Endodermal cell (in vitro differentiated cells): ENCODE measurements at regions not wholly inside any gene's neighbourhood (a gene's known extent, or its start where the extent isn't known, plus 50 kb on each side); places are given as distances from the start of the nearest gene placed in this dataset.

Source experiments
- DNase-seq: peaks from one replicate; pipeline ENCODE4 v3.0.0-alpha.2; 2017
- H3K27ac ChIP-seq: 2 replicates; pipeline ENCODE4 v1.5.1; 2013; ENCODE audit warnings: mild to moderate bottlenecking, low read depth, low read length, moderate library complexity
- H3K27me3 ChIP-seq: 2 replicates; pipeline ENCODE4 v1.6.1; 2013; ENCODE audit warnings: mild to moderate bottlenecking, low read length, moderate library complexity; ENCODE audit not compliant: insufficient read depth, control insufficient read depth, poor library complexity, severe bottlenecking
- H3K36me3 ChIP-seq: 2 replicates; pipeline ENCODE4 v1.7.0; 2013; ENCODE audit warnings: mild to moderate bottlenecking, low read length, moderate library complexity; ENCODE audit not compliant: control insufficient read depth, insufficient read depth
- H3K4me1 ChIP-seq: one replicate; pipeline ENCODE4 v1.7.0; 2013; ENCODE audit warnings: low read length; ENCODE audit not compliant: control insufficient read depth, insufficient read depth
- H3K4me3 ChIP-seq: 2 replicates; pipeline ENCODE4 v1.5.1; 2013; ENCODE audit warnings: mild to moderate bottlenecking, low read length, moderate library complexity
- H3K9ac ChIP-seq: 2 replicates; pipeline ENCODE4 v1.6.1; 2013; ENCODE audit warnings: mild to moderate bottlenecking, low read length, moderate library complexity; ENCODE audit not compliant: poor library complexity, severe bottlenecking; ENCODE audit errors: extremely low read depth
- H3K9me3 ChIP-seq: 2 replicates; pipeline ENCODE4 v1.6.1; 2013; ENCODE audit warnings: mild to moderate bottlenecking, low read length, moderate library complexity; ENCODE audit not compliant: control insufficient read depth
- H3K27ac Mint-ChIP-seq: 2 replicates; pipeline ENCODE4 v1.8.0; 2020; ENCODE audit warnings: mixed read lengths
- H3K27me3 Mint-ChIP-seq: 2 replicates; pipeline ENCODE4 v1.8.0; 2021; ENCODE audit warnings: mild to moderate bottlenecking, mixed read lengths; ENCODE audit not compliant: insufficient read depth
- H3K36me3 Mint-ChIP-seq: 2 replicates; pipeline ENCODE4 v1.8.0; 2020; ENCODE audit warnings: low read depth, mixed read lengths
- H3K4me1 Mint-ChIP-seq: 2 replicates; pipeline ENCODE4 v1.8.0; 2020; ENCODE audit warnings: mixed read lengths
- H3K4me3 Mint-ChIP-seq: 2 replicates; pipeline ENCODE4 v1.8.0; 2020; ENCODE audit warnings: mild to moderate bottlenecking, moderate library complexity, mixed read lengths
- H3K9me3 Mint-ChIP-seq: 2 replicates; pipeline ENCODE4 v1.8.0; 2020; ENCODE audit warnings: mild to moderate bottlenecking, mixed read lengths
- CTCF ChIP-seq: fragments of 200-600 bp; sonication (generic); conservative IDR thresholded peaks from 2 replicates; pipeline ENCODE4 v1.5.0; 2021; ENCODE audit warnings: antibody characterized with exemption, mild to moderate bottlenecking
- WGBS, 2 experiments: methylation state at CpG; one replicate each; pipeline versions ENCODE4 v1.1.5 to v1.1.7; 2013; ENCODE audit warnings: missing lambda C conversion rate in 2 of 2, mixed read lengths in 1 of 2; ENCODE audit not compliant: insufficient coverage in 1 of 2, insufficient read length in 1 of 2; 5-methylcytosine and 5-hydroxymethylcytosine counted together

GRCh38 chr5:82426464-82427154, 148.5 kb upstream of the RPS23 start:
- H3K4me3 ChIP-seq, result no peak overlapping the region
- H3K27me3 ChIP-seq, result no peaks in the 10 kb centered on the region
- Mint-ChIP-seq H3K36me3 (no peaks in the 10 kb centered on the region), H3K9me3 (peaks cover 10% of the 10 kb centered on the region), H3K27me3 (peaks cover 1% of the 10 kb centered on the region), H3K4me3 (no peak overlapping the region), H3K4me1 (peaks cover 3% of the 10 kb centered on the region), H3K27ac (no peak overlapping the region)
- H3K36me3 ChIP-seq, result no peaks in the 10 kb centered on the region
- TF ChIP-seq CTCF, result no peak
- H3K9me3 ChIP-seq, result no peaks in the 10 kb centered on the region
- H3K4me1 ChIP-seq, result no peaks in the 10 kb centered on the region
- H3K27ac ChIP-seq, result no peak overlapping the region
- WGBS, 2 experiments, result 82 to 83% methylated on average over 1 to 4 of the region's 4 CpGs
- no peak for DNase-seq
- no peak overlapping the region for H3K9ac ChIP-seq

GRCh38 chr5:82425591-82425990, 147.4 kb upstream of the RPS23 start:
- H3K9ac ChIP-seq, result no peak overlapping the region
- Mint-ChIP-seq H3K4me1 (peaks cover 12% of the 10 kb centered on the region), H3K36me3 (no peaks in the 10 kb centered on the region), H3K27me3 (peaks cover 1% of the 10 kb centered on the region), H3K9me3 (peaks cover 10% of the 10 kb centered on the region), H3K27ac (no peak overlapping the region), H3K4me3 (no peak overlapping the region)
- H3K27me3 ChIP-seq, result no peaks in the 10 kb centered on the region
- H3K9me3 ChIP-seq, result no peaks in the 10 kb centered on the region
- no peak for DNase-seq
- H3K4me3 ChIP-seq, result no peak overlapping the region
- 95% methylated on average over 3 of the region's 3 CpGs; no CpG with 5 or more reads in 1 of the 2 experiments for WGBS, 2 experiments
- H3K4me1 ChIP-seq, result no peaks in the 10 kb centered on the region
- no peaks in the 10 kb centered on the region for H3K36me3 ChIP-seq
- no peak for TF ChIP-seq CTCF
- H3K27ac ChIP-seq, result no peak overlapping the region

GRCh38 chr5:82424211-82424610, 146.1 kb upstream of the RPS23 start:
- Histone ChIP-seq H3K27me3 (no peaks in the 10 kb centered on the region), H3K9me3 (no peaks in the 10 kb centered on the region), H3K27ac (no peak overlapping the region), H3K4me1 (peaks cover 7% of the 10 kb centered on the region), H3K9ac (no peak overlapping the region), H3K4me3 (no peak overlapping the region), H3K36me3 (no peaks in the 10 kb centered on the region)
- Mint-ChIP-seq H3K4me1 (peaks cover 26% of the 10 kb centered on the region), H3K9me3 (peaks cover 10% of the 10 kb centered on the region), H3K27ac (no peak overlapping the region), H3K4me3 (no peak overlapping the region), H3K36me3 (no peaks in the 10 kb centered on the region), H3K27me3 (peaks cover 1% of the 10 kb centered on the region)
- no peak for DNase-seq
- 92 to 100% methylated on average over 2 to 3 of the region's 3 CpGs for WGBS, 2 experiments
- no peak for TF ChIP-seq CTCF
